ENCODE measurements at regions not wholly inside any gene's neighbourhood (a gene's known extent, or its start where the extent isn't known, plus 50 kb on each side); places are given as distances from the start of the nearest gene placed in this dataset.

GRCh38 chr3:145411605-145412004 is 749.4 kb downstream of the PLOD2 start:
- no peaks in the 10 kb centered on the region for H3K79me2 ChIP-seq (replicated peaks; ENCODE audit: insufficient read depth, low read length)

DNA sequence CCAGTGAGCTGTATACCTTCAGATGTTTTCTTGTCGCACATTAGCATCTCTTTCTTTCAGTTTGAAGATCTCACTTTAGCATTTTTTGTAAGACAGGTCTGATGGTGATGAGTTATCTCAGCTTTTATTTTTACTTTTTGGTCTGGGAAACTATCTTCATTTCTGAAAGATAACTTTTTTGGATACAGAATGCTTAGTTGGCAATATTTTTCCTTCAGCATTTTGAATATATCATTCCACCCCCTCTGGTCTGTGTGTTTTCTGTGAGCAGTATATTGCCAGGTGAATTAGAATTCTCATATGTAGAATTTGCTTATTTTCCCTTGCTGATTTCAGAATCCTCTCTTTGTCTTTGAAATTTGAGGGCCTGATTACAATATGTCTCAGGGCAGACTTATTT is 743.3 kb downstream of the PLOD2 start:
- Histone ChIP-seq H4K20me1 (ENCODE audit: insufficient read depth) (no peaks in the 10 kb centered on the region), H2AFZ (ENCODE audit: low read depth, low read length) (no peak overlapping the region), H3K9ac (ENCODE audit: low read length) (no peak overlapping the region), H3K27me3 (ENCODE audit: insufficient read depth, low read depth, low read length) (no peaks in the 10 kb centered on the region), H3K9me3 (ENCODE audit: low read length) (no peaks in the 10 kb centered on the region), H3K9me2 (ENCODE audit: insufficient read depth, low read length) (no peaks in the 10 kb centered on the region), H3K4me2 (ENCODE audit: low read length) (no peak overlapping the region), H3K36me3 (ENCODE audit: insufficient read depth, low read length) (no peaks in the 10 kb centered on the region), H3K79me2 (replicated peaks; ENCODE audit: insufficient read depth, low read length) (no peaks in the 10 kb centered on the region), H3K4me3 (ENCODE audit: low read length) (no peak overlapping the region), H3K27ac (ENCODE audit: low read length) (no peak overlapping the region), H3F3A (ENCODE audit: insufficient read depth, low read length, poor library complexity, severe bottlenecking) (no peaks in the 10 kb centered on the region)
- no peak for TF ChIP-seq RAD21 (conservative IDR thresholded peaks at IDR 0.05)
- TF ChIP-seq, protein P1, sequence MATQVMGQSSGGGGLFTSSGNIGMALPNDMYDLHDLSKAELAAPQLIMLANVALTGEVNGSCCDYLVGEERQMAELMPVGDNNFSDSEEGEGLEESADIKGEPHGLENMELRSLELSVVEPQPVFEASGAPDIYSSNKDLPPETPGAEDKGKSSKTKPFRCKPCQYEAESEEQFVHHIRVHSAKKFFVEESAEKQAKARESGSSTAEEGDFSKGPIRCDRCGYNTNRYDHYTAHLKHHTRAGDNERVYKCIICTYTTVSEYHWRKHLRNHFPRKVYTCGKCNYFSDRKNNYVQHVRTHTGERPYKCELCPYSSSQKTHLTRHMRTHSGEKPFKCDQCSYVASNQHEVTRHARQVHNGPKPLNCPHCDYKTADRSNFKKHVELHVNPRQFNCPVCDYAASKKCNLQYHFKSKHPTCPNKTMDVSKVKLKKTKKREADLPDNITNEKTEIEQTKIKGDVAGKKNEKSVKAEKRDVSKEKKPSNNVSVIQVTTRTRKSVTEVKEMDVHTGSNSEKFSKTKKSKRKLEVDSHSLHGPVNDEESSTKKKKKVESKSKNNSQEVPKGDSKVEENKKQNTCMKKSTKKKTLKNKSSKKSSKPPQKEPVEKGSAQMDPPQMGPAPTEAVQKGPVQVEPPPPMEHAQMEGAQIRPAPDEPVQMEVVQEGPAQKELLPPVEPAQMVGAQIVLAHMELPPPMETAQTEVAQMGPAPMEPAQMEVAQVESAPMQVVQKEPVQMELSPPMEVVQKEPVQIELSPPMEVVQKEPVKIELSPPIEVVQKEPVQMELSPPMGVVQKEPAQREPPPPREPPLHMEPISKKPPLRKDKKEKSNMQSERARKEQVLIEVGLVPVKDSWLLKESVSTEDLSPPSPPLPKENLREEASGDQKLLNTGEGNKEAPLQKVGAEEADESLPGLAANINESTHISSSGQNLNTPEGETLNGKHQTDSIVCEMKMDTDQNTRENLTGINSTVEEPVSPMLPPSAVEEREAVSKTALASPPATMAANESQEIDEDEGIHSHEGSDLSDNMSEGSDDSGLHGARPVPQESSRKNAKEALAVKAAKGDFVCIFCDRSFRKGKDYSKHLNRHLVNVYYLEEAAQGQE (IDR thresholded peaks at IDR 0.05; ENCODE audit: borderline replicate concordance): no peak
- TF ChIP-seq TAF1 (IDR thresholded peaks at IDR 0.05; ENCODE audit: low read depth): no peak
- no peak for TF ChIP-seq EP300 (conservative IDR thresholded peaks at IDR 0.05; ENCODE audit: poor library complexity, severe bottlenecking)
- no peak for TF ChIP-seq POLR2AphosphoS5 (IDR thresholded peaks at IDR 0.05)
- TF ChIP-seq EZH2 (IDR thresholded peaks at IDR 0.05; ENCODE audit: borderline replicate concordance, insufficient read depth, low read length, poor library complexity, severe bottlenecking): no peak
- no peak for TF ChIP-seq MXI1 (conservative IDR thresholded peaks at IDR 0.05; ENCODE audit: poor library complexity, severe bottlenecking)
- TF ChIP-seq SMC3 (conservative IDR thresholded peaks at IDR 0.05; ENCODE audit: poor library complexity): no peak
- TF ChIP-seq, protein P2, sequence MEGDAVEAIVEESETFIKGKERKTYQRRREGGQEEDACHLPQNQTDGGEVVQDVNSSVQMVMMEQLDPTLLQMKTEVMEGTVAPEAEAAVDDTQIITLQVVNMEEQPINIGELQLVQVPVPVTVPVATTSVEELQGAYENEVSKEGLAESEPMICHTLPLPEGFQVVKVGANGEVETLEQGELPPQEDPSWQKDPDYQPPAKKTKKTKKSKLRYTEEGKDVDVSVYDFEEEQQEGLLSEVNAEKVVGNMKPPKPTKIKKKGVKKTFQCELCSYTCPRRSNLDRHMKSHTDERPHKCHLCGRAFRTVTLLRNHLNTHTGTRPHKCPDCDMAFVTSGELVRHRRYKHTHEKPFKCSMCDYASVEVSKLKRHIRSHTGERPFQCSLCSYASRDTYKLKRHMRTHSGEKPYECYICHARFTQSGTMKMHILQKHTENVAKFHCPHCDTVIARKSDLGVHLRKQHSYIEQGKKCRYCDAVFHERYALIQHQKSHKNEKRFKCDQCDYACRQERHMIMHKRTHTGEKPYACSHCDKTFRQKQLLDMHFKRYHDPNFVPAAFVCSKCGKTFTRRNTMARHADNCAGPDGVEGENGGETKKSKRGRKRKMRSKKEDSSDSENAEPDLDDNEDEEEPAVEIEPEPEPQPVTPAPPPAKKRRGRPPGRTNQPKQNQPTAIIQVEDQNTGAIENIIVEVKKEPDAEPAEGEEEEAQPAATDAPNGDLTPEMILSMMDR (IDR thresholded peaks at IDR 0.05; ENCODE audit: poor library complexity, severe bottlenecking): no peak

More at GRCh38 chr3:145411605-145412004, 749.4 kb downstream of the PLOD2 start:
- H3K9me3 ChIP-seq (ENCODE audit: low read length): no peaks in the 10 kb centered on the region
- H3K9me2 ChIP-seq (ENCODE audit: insufficient read depth, low read length): no peaks in the 10 kb centered on the region
- H3F3A ChIP-seq (ENCODE audit: insufficient read depth, low read length, poor library complexity, severe bottlenecking): no peaks in the 10 kb centered on the region
- H3K9ac ChIP-seq (ENCODE audit: low read length): no peak overlapping the region
- H3K4me2 ChIP-seq (ENCODE audit: low read length): no peak overlapping the region
- no peak overlapping the region for H2AFZ ChIP-seq (ENCODE audit: low read depth, low read length)
- H4K20me1 ChIP-seq (ENCODE audit: insufficient read depth): no peaks in the 10 kb centered on the region
- H3K27ac ChIP-seq (ENCODE audit: low read length): no peak overlapping the region
- H3K36me3 ChIP-seq (ENCODE audit: insufficient read depth, low read length): no peaks in the 10 kb centered on the region
- H3K27me3 ChIP-seq (ENCODE audit: insufficient read depth, low read depth, low read length): no peaks in the 10 kb centered on the region
- no peak overlapping the region for H3K4me3 ChIP-seq (ENCODE audit: low read length)
- TF ChIP-seq POLR2AphosphoS5 (IDR thresholded peaks at IDR 0.05) (no peak), EZH2 (IDR thresholded peaks at IDR 0.05; ENCODE audit: borderline replicate concordance, insufficient read depth, low read length, poor library complexity, severe bottlenecking) (no peak), MXI1 (conservative IDR thresholded peaks at IDR 0.05; ENCODE audit: poor library complexity, severe bottlenecking) (no peak), SMC3 (conservative IDR thresholded peaks at IDR 0.05; ENCODE audit: poor library complexity) (no peak)
- TF ChIP-seq, protein P2 (IDR thresholded peaks at IDR 0.05; ENCODE audit: poor library complexity, severe bottlenecking): no peak
